ENCODE measurements at regions not wholly inside any gene's neighbourhood (a gene's known extent, or its start where the extent isn't known, plus 50 kb on each side); places are given as distances from the start of the nearest gene placed in this dataset.
"Not testable (repeated sequence)": the region's sequence is repeated elsewhere in the genome, so short reads cannot be mapped to it uniquely, and the experiment has no call there.

DNA sequence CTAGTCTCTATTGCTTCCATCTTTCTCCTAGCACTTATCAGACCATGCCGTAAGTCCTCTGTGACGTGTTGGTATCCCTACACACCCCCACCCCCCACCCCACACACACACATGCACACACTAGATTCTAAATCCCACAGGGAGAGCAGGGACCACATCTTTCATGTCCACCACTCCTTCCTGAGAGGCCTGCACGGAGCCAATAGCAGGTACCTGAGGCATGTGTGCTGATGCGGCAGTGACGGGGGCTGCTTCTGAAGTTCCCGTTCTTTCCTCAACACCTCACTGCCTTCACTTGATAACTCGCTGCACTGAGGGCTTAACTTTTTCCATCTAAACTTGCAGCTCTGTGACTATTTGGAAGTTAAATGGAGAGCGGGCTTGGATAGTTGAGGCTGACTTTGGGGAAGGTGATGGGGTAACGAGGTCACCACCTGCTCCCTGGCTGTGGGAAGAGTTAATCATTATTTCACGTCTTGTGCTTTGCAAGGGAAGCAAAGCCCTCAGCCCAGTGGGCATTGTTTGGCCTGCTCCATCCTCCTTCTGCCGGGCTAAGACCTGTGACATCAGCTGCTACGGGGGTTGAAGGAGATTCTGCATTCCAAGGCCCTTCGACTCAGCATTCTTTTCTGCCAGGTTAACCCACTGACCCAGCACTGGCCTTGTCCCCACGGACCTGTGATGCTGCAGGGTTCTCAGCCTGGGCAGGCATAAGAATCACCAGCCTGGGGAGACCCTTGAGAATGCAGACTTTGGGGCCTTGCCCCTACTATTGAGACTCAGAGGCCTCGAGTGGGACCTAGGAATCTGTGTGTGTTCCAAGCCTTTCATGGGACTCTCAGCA is 187.8 kb downstream of the ANKRD60 start:
- DNase-seq (ENCODE audit: low read depth in 6 of 9, low spot score in 9 of 9) = no peak
- 91% methylated on average over 15 of the region's 15 CpGs for WGBS
- Histone ChIP-seq H3K9me3 (ENCODE audit: control insufficient read depth in 2 of 2, insufficient read depth in 1 of 2, low read length in 1 of 2) (no peaks in the 10 kb centered on the region), H3K27me3 (ENCODE audit: control insufficient read depth in 2 of 2, insufficient read depth in 1 of 2, low read length in 1 of 2) (no peaks in the 10 kb centered on the region), H3K4me1 (ENCODE audit: control insufficient read depth in 2 of 2, insufficient read depth in 2 of 2, low read length in 2 of 2) (no peaks in the 10 kb centered on the region), H3K36me3 (ENCODE audit: control insufficient read depth in 2 of 2, insufficient read depth in 2 of 2, low read length in 1 of 2) (no peaks in the 10 kb centered on the region), H3K27ac (ENCODE audit: low read depth in 1 of 2, low read length in 1 of 2) (no peak overlapping the region), H3K4me3 (ENCODE audit: low read length in 2 of 2) (no peak overlapping the region)

DNA sequence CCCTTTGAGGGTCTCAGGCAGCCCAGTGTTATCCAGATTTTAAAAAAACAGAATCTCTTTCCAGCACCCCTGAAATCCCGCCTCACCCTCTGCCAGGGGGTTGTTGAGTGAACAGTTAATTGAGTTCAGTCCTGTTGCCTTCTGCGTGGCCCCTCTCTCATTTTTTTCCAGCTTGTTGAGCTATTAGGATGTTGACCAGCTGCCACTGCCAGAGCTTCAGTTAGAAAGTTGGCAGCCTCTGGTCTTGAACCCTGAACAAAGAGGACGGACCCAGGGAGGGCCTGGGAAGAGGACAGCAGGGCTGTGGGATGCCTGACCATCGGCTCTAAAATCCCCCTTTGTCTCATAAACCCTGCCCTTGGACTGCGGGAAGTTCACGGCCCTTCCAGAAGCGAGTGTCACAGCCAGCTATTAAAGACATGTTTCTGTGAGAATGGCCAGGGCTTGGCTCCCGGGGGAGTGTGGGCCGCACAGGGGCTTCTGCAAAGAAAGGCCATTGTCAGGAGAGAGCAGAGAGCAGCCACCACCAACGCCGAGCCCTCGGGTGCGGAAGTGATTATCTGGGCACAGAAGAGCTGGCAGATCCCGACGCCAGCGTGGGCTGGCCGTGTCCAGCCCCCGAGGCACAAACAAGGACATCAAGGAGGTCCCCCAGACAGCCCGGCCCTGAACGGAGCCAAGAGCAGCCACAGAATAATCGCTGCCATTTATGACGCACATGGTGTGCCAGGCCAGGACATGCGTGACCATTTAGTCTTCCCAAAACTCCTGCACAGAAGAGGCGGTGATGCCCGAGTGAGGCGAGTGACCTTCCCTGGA is 189.0 kb downstream of the ANKRD60 start:
- H3K4me1 ChIP-seq (ENCODE audit: control insufficient read depth in 2 of 2, insufficient read depth in 2 of 2, low read length in 2 of 2) = no peaks in the 10 kb centered on the region
- WGBS = 94% methylated on average over 26 of the region's 26 CpGs
- no peak for DNase-seq (ENCODE audit: low read depth in 6 of 9, low spot score in 9 of 9)
- H3K36me3 ChIP-seq (ENCODE audit: control insufficient read depth in 2 of 2, insufficient read depth in 2 of 2, low read length in 1 of 2) = no peaks in the 10 kb centered on the region
- no peaks in the 10 kb centered on the region for H3K9me3 ChIP-seq (ENCODE audit: control insufficient read depth in 2 of 2, insufficient read depth in 1 of 2, low read length in 1 of 2)
- H3K27me3 ChIP-seq (ENCODE audit: control insufficient read depth in 2 of 2, insufficient read depth in 1 of 2, low read length in 1 of 2) = no peaks in the 10 kb centered on the region
- H3K4me3 ChIP-seq (ENCODE audit: low read length in 2 of 2) = no peak overlapping the region
- H3K27ac ChIP-seq (ENCODE audit: low read depth in 1 of 2, low read length in 1 of 2) = no peak overlapping the region

DNA sequence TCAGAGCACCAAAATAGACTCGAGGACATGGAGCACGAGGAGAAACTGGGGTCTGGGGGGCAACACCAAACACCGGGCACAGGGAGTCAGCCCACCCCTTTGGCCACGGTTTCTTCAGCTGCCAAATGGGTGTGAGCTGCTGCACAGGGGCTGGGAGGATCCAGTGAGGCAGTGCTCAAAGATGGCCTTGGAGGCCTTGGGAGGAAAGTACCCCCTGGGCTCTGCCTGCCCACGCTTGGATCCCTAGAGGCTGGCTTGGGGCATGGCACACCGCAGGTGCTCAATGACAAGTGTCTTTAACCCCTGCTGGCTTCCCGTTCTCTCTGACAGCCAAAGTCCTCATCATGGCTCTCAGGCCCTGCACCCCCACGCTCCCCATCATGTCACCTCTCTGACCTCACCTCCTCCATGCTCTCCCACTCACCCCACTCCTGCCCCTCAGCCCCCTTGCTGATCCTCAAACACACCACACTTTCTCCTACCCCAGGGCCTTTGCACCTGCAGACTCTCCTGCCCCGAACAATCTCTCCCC is 190.3 kb downstream of the ANKRD60 start:
- Histone ChIP-seq H3K36me3 (ENCODE audit: control insufficient read depth in 2 of 2, insufficient read depth in 2 of 2, low read length in 1 of 2) (no peaks in the 10 kb centered on the region), H3K4me3 (ENCODE audit: low read length in 2 of 2) (no peak overlapping the region), H3K4me1 (ENCODE audit: control insufficient read depth in 2 of 2, insufficient read depth in 2 of 2, low read length in 2 of 2) (no peaks in the 10 kb centered on the region), H3K9me3 (ENCODE audit: control insufficient read depth in 2 of 2, insufficient read depth in 1 of 2, low read length in 1 of 2) (no peaks in the 10 kb centered on the region), H3K27ac (ENCODE audit: low read depth in 1 of 2, low read length in 1 of 2) (no peak overlapping the region), H3K27me3 (ENCODE audit: control insufficient read depth in 2 of 2, insufficient read depth in 1 of 2, low read length in 1 of 2) (no peaks in the 10 kb centered on the region)
- WGBS = 63% methylated on average over 9 of the region's 9 CpGs
- no peak for DNase-seq (ENCODE audit: low read depth in 6 of 9, low spot score in 9 of 9)

DNA sequence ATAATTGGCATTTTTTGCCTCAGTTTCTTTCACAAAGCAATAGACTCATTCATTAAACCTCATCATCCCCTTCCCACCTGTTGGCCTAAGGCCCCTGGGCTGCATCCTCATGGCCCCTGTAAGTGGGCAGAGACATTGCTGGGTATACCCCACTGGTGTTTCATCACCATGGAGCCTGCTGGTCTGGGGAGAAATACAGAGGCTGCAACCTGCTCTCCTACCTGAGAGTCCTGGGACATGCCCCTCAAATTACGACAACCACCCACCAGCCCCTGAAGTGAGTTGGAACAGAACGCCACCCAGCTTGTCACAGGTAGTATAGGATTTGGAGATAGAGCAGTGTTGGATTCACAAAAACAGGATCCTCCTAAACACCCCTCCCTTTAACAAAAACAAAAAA is 190.8 kb downstream of the ANKRD60 start:
- Histone ChIP-seq H3K4me3 (ENCODE audit: low read length in 2 of 2) (no peak overlapping the region), H3K36me3 (ENCODE audit: control insufficient read depth in 2 of 2, insufficient read depth in 2 of 2, low read length in 1 of 2) (no peaks in the 10 kb centered on the region), H3K9me3 (ENCODE audit: control insufficient read depth in 2 of 2, insufficient read depth in 1 of 2, low read length in 1 of 2) (no peaks in the 10 kb centered on the region), H3K4me1 (ENCODE audit: control insufficient read depth in 2 of 2, insufficient read depth in 2 of 2, low read length in 2 of 2) (no peaks in the 10 kb centered on the region), H3K27ac (ENCODE audit: low read depth in 1 of 2, low read length in 1 of 2) (no peak overlapping the region), H3K27me3 (ENCODE audit: control insufficient read depth in 2 of 2, insufficient read depth in 1 of 2, low read length in 1 of 2) (no peaks in the 10 kb centered on the region)
- 93% methylated on average over 2 of the region's 2 CpGs for WGBS
- no peak for DNase-seq (ENCODE audit: low read depth in 6 of 9, low spot score in 9 of 9)

DNA sequence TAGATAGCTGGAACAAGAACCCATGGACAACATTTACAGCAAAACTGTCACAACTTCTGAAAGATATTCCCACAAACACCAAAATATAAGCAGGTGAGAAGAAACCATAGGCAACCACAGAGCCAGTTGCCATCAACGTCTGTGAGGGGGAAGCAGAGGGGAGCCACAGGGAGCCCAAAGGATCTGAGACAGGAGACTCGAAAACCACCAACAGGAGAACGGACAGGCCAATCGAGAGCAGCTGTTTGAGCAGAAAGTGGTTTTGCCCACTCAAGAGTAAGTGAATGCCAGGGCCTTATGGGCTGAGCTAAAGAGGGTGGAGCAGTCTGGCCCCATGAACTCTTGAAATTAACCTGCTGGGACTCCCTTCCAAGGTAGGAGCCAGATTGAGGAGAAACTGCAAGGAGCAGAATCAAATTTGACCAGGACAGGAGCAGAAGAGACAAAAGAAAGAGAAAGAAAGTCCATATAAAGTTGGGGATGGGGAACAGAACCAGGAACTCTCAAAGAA is 195.4 kb downstream of the ANKRD60 start:
- H3K4me3 ChIP-seq (ENCODE audit: low read length in 2 of 2) = no peak overlapping the region
- H3K27ac ChIP-seq (ENCODE audit: low read depth in 1 of 2, low read length in 1 of 2) = no peak overlapping the region
- 81% methylated on average over 4 of the region's 4 CpGs for WGBS
- no peaks in the 10 kb centered on the region for H3K4me1 ChIP-seq (ENCODE audit: control insufficient read depth in 2 of 2, insufficient read depth in 2 of 2, low read length in 2 of 2)
- no peaks in the 10 kb centered on the region for H3K27me3 ChIP-seq (ENCODE audit: control insufficient read depth in 2 of 2, insufficient read depth in 1 of 2, low read length in 1 of 2)
- H3K36me3 ChIP-seq (ENCODE audit: control insufficient read depth in 2 of 2, insufficient read depth in 2 of 2, low read length in 1 of 2) = no peaks in the 10 kb centered on the region
- no peak for DNase-seq (ENCODE audit: low read depth in 6 of 9, low spot score in 9 of 9)
- no peaks in the 10 kb centered on the region for H3K9me3 ChIP-seq (ENCODE audit: control insufficient read depth in 2 of 2, insufficient read depth in 1 of 2, low read length in 1 of 2)

DNA sequence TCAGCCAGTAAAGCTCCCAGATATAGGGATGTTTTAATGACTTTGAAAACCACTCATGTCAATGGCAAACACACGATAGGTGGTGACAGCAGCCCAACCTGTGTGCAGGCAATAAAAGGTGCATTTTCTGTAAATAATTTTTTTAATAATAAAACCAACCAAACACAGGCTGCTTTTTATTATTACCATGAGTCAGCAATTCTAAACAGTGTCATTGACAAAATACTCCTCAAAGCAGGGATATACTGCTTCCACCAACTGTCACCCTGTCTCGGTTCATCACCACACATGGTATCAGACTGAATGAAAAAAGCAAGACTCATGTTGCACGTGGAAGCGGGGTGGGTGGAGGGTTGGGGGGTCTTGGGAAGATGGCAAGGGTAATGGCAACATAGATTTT is 195.9 kb downstream of the ANKRD60 start:
- Histone ChIP-seq H3K27ac (ENCODE audit: low read depth in 1 of 2, low read length in 1 of 2) (no peak overlapping the region), H3K4me1 (ENCODE audit: control insufficient read depth in 2 of 2, insufficient read depth in 2 of 2, low read length in 2 of 2) (no peaks in the 10 kb centered on the region), H3K4me3 (ENCODE audit: low read length in 2 of 2) (no peak overlapping the region), H3K36me3 (ENCODE audit: control insufficient read depth in 2 of 2, insufficient read depth in 2 of 2, low read length in 1 of 2) (no peaks in the 10 kb centered on the region), H3K27me3 (ENCODE audit: control insufficient read depth in 2 of 2, insufficient read depth in 1 of 2, low read length in 1 of 2) (no peaks in the 10 kb centered on the region), H3K9me3 (ENCODE audit: control insufficient read depth in 2 of 2, insufficient read depth in 1 of 2, low read length in 1 of 2) (no peaks in the 10 kb centered on the region)
- no peak for DNase-seq (ENCODE audit: low read depth in 6 of 9, low spot score in 9 of 9)
- 92% methylated on average over 4 of the region's 4 CpGs for WGBS

DNA sequence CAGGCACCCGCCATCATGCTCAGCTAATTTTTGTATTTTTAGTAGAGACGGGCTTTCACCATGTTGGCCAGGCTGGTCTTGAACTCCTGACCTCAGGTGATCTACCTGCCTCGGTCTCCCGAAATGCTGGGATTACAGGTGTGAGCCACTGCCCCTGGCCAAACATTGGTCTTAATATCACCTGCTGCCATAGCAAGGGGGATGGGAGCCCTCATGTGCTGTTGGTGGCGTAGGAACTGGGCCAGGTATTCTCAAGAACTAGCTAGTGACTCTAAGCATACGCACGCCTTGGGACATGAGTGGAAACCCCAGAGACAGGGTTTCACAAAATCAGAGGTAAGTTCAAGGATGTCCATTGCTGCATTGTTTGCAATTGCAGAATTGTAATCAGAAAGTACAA is 197.1 kb downstream of the ANKRD60 start:
- H3K27me3 ChIP-seq (ENCODE audit: control insufficient read depth in 2 of 2, insufficient read depth in 1 of 2, low read length in 1 of 2); H3K27ac ChIP-seq (ENCODE audit: low read depth in 1 of 2, low read length in 1 of 2); H3K36me3 ChIP-seq (ENCODE audit: control insufficient read depth in 2 of 2, insufficient read depth in 2 of 2, low read length in 1 of 2); H3K9me3 ChIP-seq (ENCODE audit: control insufficient read depth in 2 of 2, insufficient read depth in 1 of 2, low read length in 1 of 2); DNase-seq (ENCODE audit: low read depth in 6 of 9, low spot score in 9 of 9); H3K4me3 ChIP-seq (ENCODE audit: low read length in 2 of 2); H3K4me1 ChIP-seq (ENCODE audit: control insufficient read depth in 2 of 2, insufficient read depth in 2 of 2, low read length in 2 of 2): not testable (repeated sequence)
- WGBS = 96% methylated on average over 7 of the region's 7 CpGs

DNA sequence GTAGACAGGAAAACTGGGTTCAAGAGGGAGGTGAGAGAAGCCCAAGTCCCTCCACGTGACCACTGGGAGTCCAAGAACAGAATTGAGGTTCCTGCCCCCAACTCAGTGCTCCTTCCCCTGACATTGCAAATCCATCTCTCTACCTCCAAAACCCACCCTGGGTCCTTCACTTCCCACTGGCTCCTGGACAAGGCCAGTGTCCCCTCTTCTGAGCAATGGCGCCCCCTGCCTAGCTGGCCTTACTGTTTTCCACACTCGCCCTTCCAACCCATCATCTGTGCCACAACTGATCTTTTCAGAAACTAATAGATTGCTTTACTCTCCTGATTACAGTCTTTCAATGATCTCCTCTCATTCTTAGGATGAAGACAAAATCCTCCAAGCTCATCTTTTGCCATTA is 200.3 kb downstream of the ANKRD60 start:
- no peak for DNase-seq (ENCODE audit: low read depth in 6 of 9, low spot score in 9 of 9)
- no peak overlapping the region for H3K27ac ChIP-seq (ENCODE audit: low read depth in 1 of 2, low read length in 1 of 2)
- peaks cover 0 to 2% of the 10 kb centered on the region in 2 donors for H3K27me3 ChIP-seq (ENCODE audit: control insufficient read depth in 2 of 2, insufficient read depth in 1 of 2, low read length in 1 of 2)
- H3K36me3 ChIP-seq (ENCODE audit: control insufficient read depth in 2 of 2, insufficient read depth in 2 of 2, low read length in 1 of 2) = no peaks in the 10 kb centered on the region
- H3K4me1 ChIP-seq (ENCODE audit: control insufficient read depth in 2 of 2, insufficient read depth in 2 of 2, low read length in 2 of 2) = no peaks in the 10 kb centered on the region
- H3K4me3 ChIP-seq (ENCODE audit: low read length in 2 of 2) = no peak overlapping the region
- 93% methylated on average over 3 of the region's 3 CpGs for WGBS
- H3K9me3 ChIP-seq (ENCODE audit: control insufficient read depth in 2 of 2, insufficient read depth in 1 of 2, low read length in 1 of 2) = no peaks in the 10 kb centered on the region

DNA sequence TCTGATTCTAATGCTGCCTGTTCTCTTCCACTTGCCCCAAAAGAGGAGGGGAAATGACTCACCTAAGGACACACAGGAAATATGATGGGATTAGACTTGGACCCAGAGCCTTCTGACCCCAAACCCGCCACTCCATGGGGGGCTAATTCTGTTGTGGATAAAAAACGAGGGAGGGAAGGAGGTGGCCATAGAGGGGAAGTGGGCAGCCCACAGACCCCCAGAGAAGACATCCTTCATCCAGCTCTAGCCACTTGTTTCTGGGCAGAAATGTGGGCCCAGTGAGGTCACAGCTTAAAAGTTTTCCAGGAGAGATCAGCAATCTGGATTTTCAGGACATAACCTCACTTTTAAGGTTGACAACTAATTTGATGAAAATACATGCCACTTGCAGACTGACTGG is 202.1 kb downstream of the ANKRD60 start:
- no peak overlapping the region for H3K4me3 ChIP-seq (ENCODE audit: low read length in 2 of 2)
- DNase-seq (ENCODE audit: low read depth in 6 of 9, low spot score in 9 of 9) = no peak
- H3K9me3 ChIP-seq (ENCODE audit: control insufficient read depth in 2 of 2, insufficient read depth in 1 of 2, low read length in 1 of 2) = no peaks in the 10 kb centered on the region
- no peak overlapping the region for H3K27ac ChIP-seq (ENCODE audit: low read depth in 1 of 2, low read length in 1 of 2)
- H3K4me1 ChIP-seq (ENCODE audit: control insufficient read depth in 2 of 2, insufficient read depth in 2 of 2, low read length in 2 of 2) = no peaks in the 10 kb centered on the region
- no peaks in the 10 kb centered on the region for H3K36me3 ChIP-seq (ENCODE audit: control insufficient read depth in 2 of 2, insufficient read depth in 2 of 2, low read length in 1 of 2)
- 66% methylated on average over 2 of the region's 2 CpGs for WGBS
- peaks cover 0 to 4% of the 10 kb centered on the region in 2 donors for H3K27me3 ChIP-seq (ENCODE audit: control insufficient read depth in 2 of 2, insufficient read depth in 1 of 2, low read length in 1 of 2)

All from thymus (tissue), 11 donors.